GM21717 (cell line): ENCODE measurements at regions not wholly inside any gene's neighbourhood (a gene's known extent, or its start where the extent isn't known, plus 50 kb on each side); places are given as distances from the start of the nearest gene placed in this dataset.

Experiments used
- ATAC-seq: cut with Tn5 transposase; IDR thresholded peaks from one replicate; pipeline ENCODE4 v1.9.1; 2021; ENCODE audit warnings: mild to moderate bottlenecking, moderate library complexity; ENCODE audit not compliant: unreplicated experiment

GRCh38 chr4:24666316-24666715 lies 82.0 kb upstream of the DHX15 start:
- ATAC-seq = no peak

GRCh38 chr4:24666816-24667477 lies 82.6 kb upstream of the DHX15 start:
- ATAC-seq = no peak

DNA sequence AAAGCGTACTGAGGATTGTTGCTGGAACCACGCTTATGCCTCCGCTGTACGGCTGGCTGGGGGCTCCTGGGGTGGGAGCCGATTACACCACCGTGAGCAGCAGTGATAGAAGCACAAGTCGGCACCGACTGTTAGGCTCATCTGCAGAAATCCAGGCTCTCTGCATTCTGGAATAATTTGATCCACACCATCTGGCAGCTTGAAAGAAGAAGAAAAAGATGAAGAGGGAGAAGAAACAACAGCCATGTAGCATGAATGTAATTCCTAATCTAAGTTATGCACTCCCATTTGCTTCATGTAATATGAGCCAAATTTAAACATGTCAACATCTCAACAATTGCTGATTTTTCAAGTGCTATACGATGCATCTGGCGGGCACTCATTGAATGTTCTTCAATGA lies 84.6 kb upstream of the DHX15 start:
- no peak for ATAC-seq

DNA sequence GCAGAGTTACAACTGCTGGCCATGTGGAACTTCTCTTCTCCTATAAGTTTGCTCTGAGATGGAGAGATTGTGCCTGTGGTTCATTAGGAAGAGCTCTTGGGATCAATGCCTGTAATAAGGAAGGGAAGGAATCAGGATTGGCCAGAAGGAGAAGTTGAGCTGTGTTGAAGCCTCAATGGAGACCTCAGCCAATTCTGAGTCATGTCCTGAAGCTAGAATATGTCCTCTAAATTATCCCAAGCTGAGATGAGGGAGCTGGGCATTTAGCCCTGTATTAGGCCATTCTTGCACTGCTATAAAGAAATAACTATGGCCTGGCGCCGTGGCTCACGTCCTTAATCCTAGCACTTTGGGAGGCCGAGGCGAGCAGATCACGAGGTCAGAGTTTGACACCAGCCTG lies 85.4 kb upstream of the DHX15 start:
- ATAC-seq = no peak

GRCh38 chr4:24671849-24672248 lies 87.5 kb upstream of the DHX15 start:
- no peak for ATAC-seq

DNA sequence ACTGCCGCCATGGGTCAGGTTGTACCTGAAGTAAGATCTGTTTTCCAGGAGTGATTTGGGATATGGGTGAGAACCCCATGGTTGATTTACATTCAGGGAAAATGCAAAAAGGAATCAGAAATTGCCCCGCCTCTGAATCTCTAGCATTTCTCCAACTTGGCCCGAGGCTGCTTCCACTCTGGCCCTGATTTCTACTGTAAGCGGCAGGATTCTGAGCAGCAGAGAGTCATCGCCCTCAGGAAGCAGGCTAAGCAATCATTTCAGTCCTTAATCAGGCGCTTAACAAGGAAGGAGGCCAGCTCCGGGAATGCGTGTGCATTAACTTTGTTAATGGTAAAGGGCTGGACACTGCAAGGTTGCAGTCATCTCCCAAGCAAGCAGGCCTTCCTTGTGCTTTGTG lies 88.5 kb upstream of the DHX15 start:
- ATAC-seq = no peak

GRCh38 chr4:24674279-24674678 lies 89.9 kb upstream of the DHX15 start:
- ATAC-seq = no peak

GRCh38 chr4:24675721-24676389 lies 91.5 kb upstream of the DHX15 start:
- no peak for ATAC-seq

DNA sequence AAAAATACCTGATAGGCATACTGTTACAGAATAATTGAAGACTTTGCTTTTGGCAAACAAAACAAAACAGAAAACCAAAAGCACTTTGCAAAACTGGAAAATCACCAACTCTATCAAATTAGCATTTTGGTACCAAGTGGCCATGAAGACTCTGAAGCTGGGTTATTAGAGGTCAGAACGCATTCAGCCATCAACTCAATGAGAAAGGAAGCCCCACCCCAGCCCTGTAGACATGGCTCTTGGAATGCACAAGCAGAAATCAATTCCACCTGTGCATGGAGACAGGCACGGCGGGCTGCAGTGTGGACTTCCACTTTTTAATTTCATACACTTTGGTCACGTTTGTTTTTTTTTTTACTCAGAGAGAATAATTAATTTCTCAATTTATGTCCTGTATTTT lies 93.6 kb upstream of the DHX15 start:
- no peak for ATAC-seq

DNA sequence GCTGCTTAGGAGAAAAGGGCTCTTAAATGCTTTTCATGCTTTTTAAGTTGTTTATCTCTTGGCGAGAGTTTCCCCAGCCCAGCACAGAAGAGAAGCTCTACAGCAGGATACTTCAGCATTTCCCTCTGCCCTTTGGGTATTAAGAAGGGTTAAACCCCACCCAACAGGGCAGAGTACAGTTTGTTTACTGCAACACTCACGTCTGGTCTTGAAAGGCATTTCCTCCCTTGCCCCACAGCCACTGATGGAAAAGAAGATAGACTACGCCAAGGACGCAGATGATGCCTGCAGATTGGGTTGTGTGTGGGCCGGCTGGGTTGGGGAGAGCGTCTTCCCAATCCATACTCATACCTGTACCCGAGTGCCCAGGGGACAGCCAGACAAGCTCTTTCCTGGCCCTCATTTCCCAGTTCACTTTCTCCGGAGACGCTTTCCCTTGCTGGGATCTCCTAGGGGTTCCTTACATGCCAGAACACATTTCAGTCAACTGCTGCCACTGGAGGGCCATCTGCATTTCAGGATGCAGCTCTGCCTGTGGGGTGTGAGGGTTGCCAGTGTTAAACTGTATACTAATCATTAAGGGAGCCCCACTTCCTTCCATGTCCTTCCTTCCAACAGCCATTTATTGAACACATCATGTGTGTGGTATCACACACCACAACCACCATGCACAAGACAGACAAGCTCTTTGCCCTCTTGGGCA lies 96.5 kb upstream of the DHX15 start:
- ATAC-seq = no peak

DNA sequence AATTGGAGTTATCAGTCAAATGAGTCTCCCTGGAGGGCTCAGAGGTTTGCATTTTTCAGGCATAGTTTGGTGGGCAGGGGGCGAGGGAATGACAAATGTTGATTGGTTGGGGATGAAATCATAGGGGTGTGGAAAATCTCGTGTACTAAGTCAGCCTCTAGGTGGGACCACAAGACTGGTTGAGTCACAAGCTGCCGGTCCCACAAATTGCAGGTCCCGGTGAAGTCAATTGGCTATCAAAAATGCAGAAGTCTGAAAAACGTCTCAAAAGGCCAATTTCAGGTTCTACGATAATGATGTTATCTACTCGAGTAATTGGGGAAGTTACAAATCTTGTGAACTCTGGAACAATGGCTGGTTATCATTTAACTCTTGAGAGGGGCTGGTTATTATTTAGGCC lies 98.8 kb upstream of the DHX15 start:
- ATAC-seq = no peak

DNA sequence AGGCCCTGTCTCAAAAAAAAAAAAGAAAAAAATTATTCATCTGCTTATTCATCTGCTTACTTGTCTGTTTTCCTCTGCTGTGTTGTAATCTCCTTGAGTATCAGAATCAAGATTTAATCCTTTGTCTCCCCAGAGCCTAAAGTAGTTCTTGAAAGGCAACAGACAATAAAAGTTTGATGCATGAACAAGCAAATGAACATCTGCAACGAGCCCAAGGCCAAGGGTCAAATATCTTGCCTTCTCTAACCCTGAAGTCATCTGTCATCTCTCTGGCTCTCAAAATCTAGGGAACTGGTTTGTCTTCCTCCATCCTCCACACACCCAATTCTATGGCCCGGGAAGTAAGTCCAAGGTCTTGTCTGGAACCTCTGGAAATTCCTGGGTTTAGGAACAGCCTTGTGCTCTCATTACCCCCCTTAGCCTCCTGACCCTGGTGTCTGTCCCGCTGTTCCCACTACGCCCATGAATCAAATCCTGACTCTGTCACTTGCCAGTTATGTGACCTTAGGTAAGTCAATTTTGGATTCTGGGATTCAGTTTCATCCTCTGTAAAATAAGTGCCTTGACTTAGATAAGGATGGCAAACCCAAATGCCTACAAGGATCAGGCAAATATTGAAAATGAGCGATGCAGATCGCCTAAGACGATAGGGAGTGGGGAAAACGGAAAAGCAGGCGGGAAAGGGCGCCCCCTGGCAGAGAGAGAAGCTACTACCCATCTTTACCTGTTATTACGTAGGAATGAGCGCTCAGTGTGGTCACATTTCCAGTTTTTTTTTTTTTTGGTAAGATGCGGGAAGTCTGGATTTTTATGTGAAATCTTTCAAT lies 102.7 kb upstream of the DHX15 start:
- ATAC-seq = no peak

DNA sequence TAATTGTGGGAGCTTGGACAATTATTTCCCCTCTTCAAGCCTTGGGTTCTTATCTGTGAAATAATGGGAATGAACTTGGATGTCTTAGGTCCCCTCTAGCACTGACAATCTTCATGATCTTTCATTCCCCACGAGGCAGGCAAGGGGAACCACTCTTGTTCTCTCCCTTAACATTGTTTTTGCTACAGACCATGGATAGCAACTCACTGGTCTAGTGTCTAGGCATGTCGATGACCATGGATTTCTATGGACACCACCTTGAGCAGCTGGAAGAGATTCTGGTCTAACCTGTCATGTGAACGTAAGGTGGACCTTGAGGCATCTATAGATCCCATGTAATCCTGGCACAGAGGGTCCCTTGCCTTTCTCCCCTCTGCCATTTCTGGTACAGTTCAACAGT lies 104.1 kb upstream of the DHX15 start:
- no peak for ATAC-seq

- no peak for ATAC-seq
Observed at GRCh38 chr4:24689212-24689611, 104.9 kb upstream of the DHX15 start.

DNA sequence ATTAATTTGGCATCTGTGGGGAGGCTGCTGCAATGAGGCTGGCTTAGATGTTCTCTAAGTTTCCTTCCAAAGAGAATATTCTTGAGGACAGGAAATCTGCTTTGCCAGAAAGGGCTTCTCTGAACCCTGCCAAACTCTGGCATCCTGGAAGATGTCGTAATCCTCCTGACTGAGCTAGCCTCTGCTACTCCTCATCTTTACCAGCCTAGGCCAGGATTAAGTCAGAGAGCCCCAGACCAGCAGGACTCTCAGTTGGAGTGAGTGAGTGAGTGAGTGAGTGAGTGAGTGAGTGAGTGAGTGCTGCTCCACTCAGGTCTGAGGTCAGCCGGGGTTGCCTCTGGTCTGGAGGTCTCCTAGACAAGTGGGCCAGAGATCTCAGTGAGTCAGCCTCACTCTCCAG lies 104.9 kb upstream of the SOD3 start:
- no peak for ATAC-seq

- ATAC-seq = no peak
Observed at GRCh38 chr4:24693636-24694035, 101.7 kb upstream of the SOD3 start.

DNA sequence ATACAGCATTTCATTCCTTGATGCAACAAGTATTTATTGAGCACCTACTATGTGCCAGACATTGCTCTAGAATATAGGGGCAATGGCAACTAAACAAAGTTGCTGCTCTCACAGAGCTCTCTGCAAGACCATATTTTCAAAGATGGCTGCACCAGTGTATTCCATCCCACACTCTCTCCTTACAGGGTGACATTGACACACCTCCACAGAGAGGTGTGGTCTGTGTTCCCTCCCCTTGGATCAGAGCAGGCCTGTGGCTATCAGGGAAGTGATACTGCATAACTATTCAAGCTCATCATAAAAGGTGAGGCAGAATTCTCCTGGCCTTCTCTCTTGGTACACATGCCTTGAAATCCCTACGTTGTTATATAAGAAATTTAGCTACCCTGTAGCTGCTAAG lies 95.3 kb upstream of the SOD3 start:
- ATAC-seq = no peak

DNA sequence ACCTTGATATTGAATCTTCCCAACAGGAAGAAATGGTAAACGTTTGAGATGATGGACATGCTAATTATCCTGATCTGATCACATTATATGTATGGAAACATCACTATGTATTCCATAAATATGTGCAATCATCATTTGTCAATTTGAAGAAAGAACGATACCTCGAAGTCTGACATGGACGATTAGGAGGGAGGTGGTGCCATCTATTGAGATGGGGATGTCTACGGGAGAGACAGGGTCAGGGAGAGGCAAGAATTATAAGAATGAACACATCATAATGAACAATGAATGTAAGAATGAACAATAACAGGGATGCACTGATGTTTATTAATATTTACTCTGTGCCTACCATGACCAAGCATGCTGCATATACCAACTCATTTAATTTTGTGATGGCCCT lies 93.7 kb upstream of the SOD3 start:
- ATAC-seq = no peak

DNA sequence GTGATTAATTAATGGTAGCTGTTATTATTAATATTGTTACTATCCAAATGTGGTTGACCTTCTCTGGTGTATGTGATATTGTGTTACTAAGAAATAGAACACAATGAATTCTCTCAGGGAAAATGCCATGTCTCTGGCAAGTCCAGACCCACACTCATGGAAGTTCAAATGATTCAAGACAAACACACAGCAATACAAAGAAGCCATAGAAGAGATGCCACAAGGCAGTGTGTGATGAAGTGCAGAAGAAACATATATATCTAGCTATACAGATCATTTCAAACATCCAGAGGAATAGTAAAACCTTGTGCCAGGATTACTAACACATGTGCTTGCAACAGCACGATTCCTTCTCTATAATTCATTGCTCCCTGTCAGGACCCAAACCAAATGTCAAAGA lies 93.1 kb upstream of the SOD3 start:
- ATAC-seq = no peak

GRCh38 chr4:24703298-24703697 lies 92.1 kb upstream of the SOD3 start:
- ATAC-seq = no peak

DNA sequence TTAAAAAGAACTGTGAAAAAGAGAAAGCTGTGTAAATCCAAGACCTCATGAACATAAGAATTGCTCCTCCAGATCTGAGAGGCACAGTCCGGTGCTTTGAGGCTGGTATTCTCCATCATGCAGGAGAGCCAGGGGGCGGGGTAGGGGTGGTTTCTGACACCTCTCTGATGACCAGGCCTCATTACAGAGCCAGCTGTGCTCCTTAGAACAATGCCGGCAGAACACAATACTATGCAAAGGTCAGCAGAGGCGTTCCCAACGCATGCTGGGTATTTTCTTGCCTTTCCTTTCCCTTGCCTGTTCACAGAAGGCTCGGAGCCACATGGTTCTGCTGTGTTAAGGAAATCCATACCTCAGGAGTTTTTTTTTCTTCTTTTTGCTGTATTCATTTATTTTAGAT lies 91.2 kb upstream of the SOD3 start:
- no peak for ATAC-seq
